NB4 (cell line): ENCODE measurements at regions not wholly inside any gene's neighbourhood (a gene's known extent, or its start where the extent isn't known, plus 50 kb on each side); places are given as distances from the start of the nearest gene placed in this dataset.

Source experiments
- DNase-seq: peaks from one replicate; pipeline ENCODE4 v3.0.0; 2010; ENCODE audit warnings: low read depth
- H3K4me3 ChIP-seq: one replicate; pipeline ENCODE4 v1.5.1; 2011; ENCODE audit warnings: mild to moderate bottlenecking, low read depth, low read length, moderate library complexity
- CTCF ChIP-seq: IDR thresholded peaks from one replicate; pipeline ENCODE4 v1.5.1; 2012; ENCODE audit warnings: low read depth, low read length
- MAX ChIP-seq: IDR thresholded peaks from 2 replicates; pipeline ENCODE4 v1.6.1; 2011; ENCODE audit warnings: low read depth, low read length
- MYC ChIP-seq: IDR thresholded peaks from 2 replicates; pipeline ENCODE4 v1.6.1; 2011; ENCODE audit warnings: low read depth, low read length
- POLR2A ChIP-seq: IDR thresholded peaks from 2 replicates; pipeline ENCODE4 v1.6.1; 2011; ENCODE audit warnings: mild to moderate bottlenecking; ENCODE audit not compliant: insufficient read length; ENCODE audit errors: extremely low read depth

- no peak overlapping the region for H3K4me3 ChIP-seq
- no peak for TF ChIP-seq MAX
- TF ChIP-seq CTCF, result no peak
- no peak for TF ChIP-seq POLR2A
- no peak for TF ChIP-seq MYC
- DNase-seq, result no peak
These were observed 2563.6 kb downstream of the PCDH7 start for GRCh38 chr4:33283818-33284217.

GRCh38 chr4:33296876-33297455 lies 2576.8 kb downstream of the PCDH7 start:
- TF ChIP-seq CTCF, result no peak
- TF ChIP-seq POLR2A, result no peak
- TF ChIP-seq MAX, result no peak
- TF ChIP-seq MYC, result no peak
- no peak overlapping the region for H3K4me3 ChIP-seq
- DNase-seq, result no peak

GRCh38 chr4:33302321-33302720 lies 2582.2 kb downstream of the PCDH7 start:
- no peak for TF ChIP-seq CTCF
- no peak for TF ChIP-seq MAX
- no peak for TF ChIP-seq POLR2A
- no peak for TF ChIP-seq MYC
- peak; percentile 61 for DNase-seq
- no peak overlapping the region for H3K4me3 ChIP-seq

GRCh38 chr4:33306131-33306530 lies 2586.0 kb downstream of the PCDH7 start:
- no peak for TF ChIP-seq MAX
- no peak for TF ChIP-seq MYC
- TF ChIP-seq POLR2A, result no peak
- no peak for TF ChIP-seq CTCF
- no peak for DNase-seq

GRCh38 chr4:33316033-33316432 lies 2595.9 kb downstream of the PCDH7 start:
- no peak for DNase-seq
- H3K4me3 ChIP-seq, result no peak overlapping the region
- TF ChIP-seq CTCF (no peak), MYC (no peak), POLR2A (no peak), MAX (no peak)

More at GRCh38 chr4:33306131-33306530, 2586.0 kb downstream of the PCDH7 start:
- no peak overlapping the region for H3K4me3 ChIP-seq

- no peak overlapping the region for H3K4me3 ChIP-seq
- TF ChIP-seq MAX, result no peak
- TF ChIP-seq POLR2A, result no peak
- no peak for TF ChIP-seq MYC
- no peak for TF ChIP-seq CTCF
- DNase-seq, result no peak
These were observed 2596.4 kb downstream of the PCDH7 start for GRCh38 chr4:33316578-33316977.
